ENCODE measurements at regions not wholly inside any gene's neighbourhood (a gene's known extent, or its start where the extent isn't known, plus 50 kb on each side); places are given as distances from the start of the nearest gene placed in this dataset.

DNA sequence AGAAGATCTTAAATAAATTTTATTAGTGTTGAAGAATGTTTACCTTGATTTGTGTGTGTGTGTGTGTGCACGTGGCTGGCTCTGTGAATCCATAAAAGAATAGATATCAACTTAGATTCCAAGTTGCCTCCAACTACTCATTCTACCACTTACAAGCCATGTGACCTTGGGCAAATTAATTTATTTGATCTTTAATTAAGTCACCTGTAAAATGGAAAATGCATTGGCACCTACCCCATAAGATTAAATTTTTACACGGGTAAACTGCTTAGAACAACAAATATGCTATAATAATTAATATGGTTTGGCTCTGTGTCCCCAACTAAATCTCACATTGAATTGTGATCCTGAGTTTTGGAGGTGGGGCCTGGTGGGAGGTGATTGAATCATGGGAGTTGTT lies 604.9 kb upstream of the NRG3 start:
- no peak overlapping the region for H3K27ac ChIP-seq
- 85 to 89% methylated on average over 2 of the region's 2 CpGs for WGBS, 2 donors
- H3K27me3 ChIP-seq, result no peaks in the 10 kb centered on the region
- H3K9me3 ChIP-seq, result no peaks in the 10 kb centered on the region
- ATAC-seq (ENCODE audit: low FRiP score in 2 of 2) (no peak), DNase-seq (no peak)
- H3K4me1 ChIP-seq, result no peaks in the 10 kb centered on the region
- no peak for TF ChIP-seq POLR2AphosphoS5 (IDR thresholded peaks at IDR 0.05)
- TF ChIP-seq EP300 (IDR thresholded peaks at IDR 0.05), result no peak
- TF ChIP-seq CTCF (IDR thresholded peaks at IDR 0.05), result no peak
- TF ChIP-seq POLR2A (IDR thresholded peaks at IDR 0.05), result no peak
- no peaks in the 10 kb centered on the region for H3K36me3 ChIP-seq
- H3K4me3 ChIP-seq, result no peak overlapping the region

DNA sequence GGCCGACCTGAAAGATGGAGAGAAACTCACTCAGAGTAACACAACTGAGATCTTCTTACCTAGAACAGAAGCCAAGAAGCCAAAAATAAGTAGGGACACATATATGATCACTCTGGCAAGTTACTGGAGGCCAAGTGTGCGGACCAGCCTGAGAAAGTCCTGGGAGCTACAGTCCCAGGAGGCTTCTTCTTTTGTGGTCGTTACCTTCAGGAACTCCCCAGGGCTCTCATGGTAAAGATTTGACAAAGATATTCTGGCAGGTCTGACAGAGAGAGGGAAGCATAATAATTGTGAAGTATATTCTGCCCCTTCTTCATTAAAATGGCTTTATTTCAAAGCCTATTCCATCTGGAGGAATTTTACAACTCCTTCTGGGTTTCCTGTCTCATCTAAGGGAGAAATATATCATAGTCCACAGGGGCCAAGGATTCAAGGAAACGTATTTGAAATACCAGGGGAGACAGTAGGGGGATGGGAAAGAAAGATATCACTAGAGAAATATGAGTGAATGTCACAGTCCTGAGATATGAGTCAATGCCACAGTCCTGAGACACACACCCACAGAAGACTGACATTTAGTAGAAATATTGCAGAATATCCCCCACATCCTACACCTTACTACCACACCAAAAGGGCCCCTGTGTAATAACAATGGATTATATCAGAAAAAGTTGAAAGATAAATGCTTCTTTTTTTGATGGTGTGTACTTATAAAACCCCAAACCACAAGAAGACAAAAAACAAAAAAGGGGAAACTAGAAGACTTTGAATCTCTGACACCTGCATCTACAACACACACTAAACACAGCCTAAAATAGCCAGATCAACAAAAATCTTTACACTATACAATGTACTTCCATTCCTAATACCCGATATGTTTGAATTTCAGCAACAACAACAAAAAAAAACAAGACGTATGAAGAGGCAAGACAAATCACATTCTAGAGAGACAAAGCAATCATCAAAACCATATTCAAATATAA lies 594.2 kb upstream of the NRG3 start:
- no peaks in the 10 kb centered on the region for H3K9me3 ChIP-seq
- H3K27me3 ChIP-seq, result no peaks in the 10 kb centered on the region
- H3K27ac ChIP-seq, result no peak overlapping the region
- H3K36me3 ChIP-seq, result no peaks in the 10 kb centered on the region
- 60 to 65% methylated on average over 6 of the region's 6 CpGs for WGBS, 2 donors
- DNase-seq (no peak), ATAC-seq (ENCODE audit: low FRiP score in 2 of 2) (no peak)
- TF ChIP-seq CTCF (IDR thresholded peaks at IDR 0.05) (no peak), EP300 (IDR thresholded peaks at IDR 0.05) (no peak), POLR2A (IDR thresholded peaks at IDR 0.05) (no peak), POLR2AphosphoS5 (IDR thresholded peaks at IDR 0.05) (no peak)
- H3K4me1 ChIP-seq, result no peaks in the 10 kb centered on the region
- H3K4me3 ChIP-seq, result no peak overlapping the region

DNA sequence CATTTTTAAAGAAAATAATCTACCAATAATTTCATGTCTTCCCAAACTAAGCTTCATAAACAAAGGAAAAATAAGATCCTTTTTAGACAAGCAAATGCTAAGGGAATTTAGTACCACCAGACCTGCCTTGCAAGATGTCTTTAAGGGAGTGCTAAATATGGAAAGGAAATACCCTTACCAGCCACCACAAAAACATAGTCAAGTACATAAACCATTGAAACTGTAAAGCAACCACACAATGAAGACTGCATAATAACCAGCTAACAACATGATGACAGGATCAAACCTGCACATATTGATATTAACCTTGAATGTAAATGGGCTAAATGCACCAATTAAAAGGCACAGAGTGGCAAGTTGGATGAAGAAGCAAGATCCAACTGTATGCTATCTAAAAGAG lies 586.5 kb upstream of the NRG3 start:
- DNase-seq (no peak), ATAC-seq (ENCODE audit: low FRiP score in 2 of 2) (no peak)
- no peaks in the 10 kb centered on the region for H3K36me3 ChIP-seq
- TF ChIP-seq EP300 (IDR thresholded peaks at IDR 0.05), result no peak
- no peak for TF ChIP-seq POLR2A (IDR thresholded peaks at IDR 0.05)
- no peak for TF ChIP-seq POLR2AphosphoS5 (IDR thresholded peaks at IDR 0.05)
- H3K27ac ChIP-seq, result no peak overlapping the region
- H3K9me3 ChIP-seq, result peaks cover 0 to 3% (median 0%) of the 10 kb centered on the region in 4 donors
- no peaks in the 10 kb centered on the region for H3K27me3 ChIP-seq
- H3K4me3 ChIP-seq, result no peak overlapping the region
- H3K4me1 ChIP-seq, result no peaks in the 10 kb centered on the region

- H3K4me3 ChIP-seq, result no peak overlapping the region
- no peaks in the 10 kb centered on the region for H3K9me3 ChIP-seq
- no peak for DNase-seq
- WGBS, 2 donors, result 94% methylated on average over 4 of the region's 4 CpGs
- ATAC-seq (ENCODE audit: low FRiP score in 2 of 2), result no peak
- no peaks in the 10 kb centered on the region for H3K27me3 ChIP-seq
- no peak for TF ChIP-seq EP300 (IDR thresholded peaks at IDR 0.05)
- no peak overlapping the region for H3K27ac ChIP-seq
- H3K4me1 ChIP-seq, result no peaks in the 10 kb centered on the region
- H3K36me3 ChIP-seq, result no peaks in the 10 kb centered on the region
Measured at GRCh38 chr10:81297292-81297691, 577.7 kb upstream of the NRG3 start.

- ATAC-seq (ENCODE audit: low FRiP score in 2 of 2), result no peak
- no peak overlapping the region for H3K27ac ChIP-seq
- no peak overlapping the region for H3K4me3 ChIP-seq
- H3K36me3 ChIP-seq, result no peaks in the 10 kb centered on the region
- 67 to 71% methylated on average over 1 of the region's 1 CpG for WGBS, 2 donors
- peaks cover 0 to 6% (median 0%) of the 10 kb centered on the region in 4 donors for H3K9me3 ChIP-seq
- no peak for TF ChIP-seq EP300 (IDR thresholded peaks at IDR 0.05)
- no peak for TF ChIP-seq POLR2AphosphoS5 (IDR thresholded peaks at IDR 0.05)
- no peak for DNase-seq
- no peaks in the 10 kb centered on the region for H3K4me1 ChIP-seq
- no peaks in the 10 kb centered on the region for H3K27me3 ChIP-seq
Measured at GRCh38 chr10:81303656-81304055, 571.3 kb upstream of the NRG3 start.

DNA sequence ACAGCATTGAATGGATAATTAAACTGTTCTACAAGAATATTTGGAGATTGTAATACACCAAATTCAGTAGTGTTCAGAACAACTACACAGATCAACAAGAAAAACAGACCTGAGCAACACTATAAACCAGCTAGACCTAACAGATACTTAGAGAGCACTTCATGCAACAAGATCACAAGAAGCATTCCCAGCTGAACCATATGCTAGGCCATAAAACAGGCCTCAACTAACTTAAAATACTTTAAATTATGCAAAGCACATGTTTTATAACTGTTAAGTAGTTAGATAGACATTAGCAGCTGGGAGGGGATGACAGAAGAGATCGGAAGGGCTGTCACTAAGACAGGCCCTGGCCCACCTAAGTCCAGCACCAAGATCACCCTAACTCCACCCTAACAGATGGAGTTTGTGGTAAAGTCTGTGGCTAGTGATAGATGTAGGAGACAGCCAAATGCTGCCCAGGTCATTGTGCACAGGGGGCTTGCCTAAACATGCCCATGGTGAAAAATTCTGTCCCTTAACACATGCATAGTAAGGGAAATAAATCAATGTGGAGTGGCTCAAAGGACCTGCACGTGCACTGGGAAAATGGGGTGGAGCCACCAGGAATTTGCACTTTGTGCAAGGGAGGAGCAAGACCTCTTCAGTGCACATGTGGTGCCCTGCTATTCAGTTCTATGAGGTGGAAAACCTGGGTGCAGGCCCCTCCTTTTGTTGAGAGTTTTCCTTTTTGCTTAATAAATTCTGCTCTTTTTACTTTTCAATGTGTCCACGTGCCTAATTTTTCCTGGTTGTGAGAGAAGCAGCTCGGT lies 567.8 kb upstream of the NRG3 start:
- Histone ChIP-seq H3K27me3 (no peaks in the 10 kb centered on the region), H3K9me3 (peaks cover 0 to 6% (median 3%) of the 10 kb centered on the region in 4 donors), H3K4me1 (no peaks in the 10 kb centered on the region), H3K4me3 (no peak overlapping the region), H3K27ac (no peak overlapping the region), H3K36me3 (no peaks in the 10 kb centered on the region)
- DNase-seq (no peak), ATAC-seq (ENCODE audit: low FRiP score in 2 of 2) (no peak)
- 83 to 85% methylated on average over 4 of the region's 4 CpGs for WGBS, 2 donors
- no peak for TF ChIP-seq POLR2A (IDR thresholded peaks at IDR 0.05)
- TF ChIP-seq EP300 (IDR thresholded peaks at IDR 0.05), result no peak
- TF ChIP-seq POLR2AphosphoS5 (IDR thresholded peaks at IDR 0.05), result no peak
- no peak for TF ChIP-seq CTCF (IDR thresholded peaks at IDR 0.05)
